GM21381 (cell line): ENCODE measurements at regions not wholly inside any gene's neighbourhood (a gene's known extent, or its start where the extent isn't known, plus 50 kb on each side); places are given as distances from the start of the nearest gene placed in this dataset.
"Not testable (repeated sequence)": the region's sequence is repeated elsewhere in the genome, so short reads cannot be mapped to it uniquely, and the experiment has no call there.

ENCODE experiments used
- ATAC-seq: cut with Tn5 transposase; IDR thresholded peaks from one replicate; pipeline ENCODE4 v1.9.1; 2021; ENCODE audit warnings: mild to moderate bottlenecking, moderate library complexity; ENCODE audit not compliant: unreplicated experiment

- no peak for ATAC-seq
These were observed 235.4 kb upstream of the FANCL start for GRCh38 chr2:58476556-58476955.

- ATAC-seq = no peak
These were observed 234.6 kb upstream of the FANCL start for GRCh38 chr2:58475756-58476155.

GRCh38 chr2:58473165-58473564 lies 232.0 kb upstream of the FANCL start:
- no peak for ATAC-seq

- no peak for ATAC-seq
These were observed 225.7 kb upstream of the FANCL start for GRCh38 chr2:58466804-58467203.

GRCh38 chr2:58466021-58466420 lies 224.9 kb upstream of the FANCL start:
- ATAC-seq = not testable (repeated sequence)

GRCh38 chr2:58460670-58461069 lies 219.5 kb upstream of the FANCL start:
- ATAC-seq = no peak

- peak; percentile 78 for ATAC-seq
These were observed 208.3 kb upstream of the FANCL start for GRCh38 chr2:58449286-58450010.

- no peak for ATAC-seq
These were observed 207.7 kb upstream of the FANCL start for GRCh38 chr2:58448845-58449244.

- ATAC-seq = peak; percentile 73
These were observed 207.0 kb upstream of the FANCL start for GRCh38 chr2:58448065-58448507.

- ATAC-seq = no peak
These were observed 206.5 kb upstream of the FANCL start for GRCh38 chr2:58447586-58447985.

GRCh38 chr2:58441643-58442042 lies 200.5 kb upstream of the FANCL start:
- ATAC-seq = no peak

GRCh38 chr2:58436872-58437271 lies 195.7 kb upstream of the FANCL start:
- ATAC-seq = no peak

- ATAC-seq = no peak
These were observed 194.1 kb upstream of the FANCL start for GRCh38 chr2:58435246-58435645.

GRCh38 chr2:58434692-58435091 lies 193.6 kb upstream of the FANCL start:
- ATAC-seq = no peak

- no peak for ATAC-seq
These were observed 191.5 kb upstream of the FANCL start for GRCh38 chr2:58432491-58433170.

- peak; percentile 6 for ATAC-seq
These were observed 188.1 kb upstream of the FANCL start for GRCh38 chr2:58429014-58429875.

- ATAC-seq = peak; percentile 49
These were observed 187.2 kb upstream of the FANCL start for GRCh38 chr2:58428096-58429013.

GRCh38 chr2:58427572-58428095 lies 186.5 kb upstream of the FANCL start:
- ATAC-seq = no peak

- ATAC-seq = no peak
These were observed 184.2 kb upstream of the FANCL start for GRCh38 chr2:58425368-58425767.

GRCh38 chr2:58419983-58420382 lies 178.9 kb upstream of the FANCL start:
- no peak for ATAC-seq
